Epithelial cell of proximal tubule (primary cell): ENCODE measurements at regions not wholly inside any gene's neighbourhood (a gene's known extent, or its start where the extent isn't known, plus 50 kb on each side); places are given as distances from the start of the nearest gene placed in this dataset.

Experiments
- DNase-seq: peaks from one replicate; pipeline ENCODE4 v3.0.0-alpha.2; 2011; ENCODE audit warnings: low read depth
- H3K4me3 ChIP-seq: 2 replicates; pipeline ENCODE4 v1.5.1; 2011; ENCODE audit warnings: low read depth, mild to moderate bottlenecking, low read length
- TF ChIP-seq, protein P1 (sequence below): conservative IDR thresholded peaks from 2 replicates; pipeline ENCODE4 v1.5.1; 2012; ENCODE audit warnings: low read depth, mild to moderate bottlenecking, low read length

DNA sequence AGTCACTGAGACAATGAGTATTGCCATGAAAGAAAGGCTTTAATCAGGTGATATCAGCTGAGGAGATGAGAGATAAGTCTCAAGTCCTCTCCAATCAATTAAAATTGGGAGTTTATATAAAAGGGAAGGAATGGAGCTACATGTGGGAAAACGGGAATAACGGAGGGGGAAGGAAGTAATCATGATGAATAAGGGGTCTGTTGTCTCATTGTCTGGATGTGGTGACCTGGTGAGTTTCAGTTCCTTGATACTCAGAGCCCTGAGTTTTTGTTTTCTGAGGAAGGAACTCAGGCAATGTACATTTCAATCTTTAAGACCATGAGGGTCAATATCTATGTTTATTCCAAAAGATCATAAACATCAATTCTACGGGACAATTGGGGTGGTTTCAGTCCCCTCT lies 198.8 kb downstream of the KITLG start:
- no peak for DNase-seq
- TF ChIP-seq, protein P1, sequence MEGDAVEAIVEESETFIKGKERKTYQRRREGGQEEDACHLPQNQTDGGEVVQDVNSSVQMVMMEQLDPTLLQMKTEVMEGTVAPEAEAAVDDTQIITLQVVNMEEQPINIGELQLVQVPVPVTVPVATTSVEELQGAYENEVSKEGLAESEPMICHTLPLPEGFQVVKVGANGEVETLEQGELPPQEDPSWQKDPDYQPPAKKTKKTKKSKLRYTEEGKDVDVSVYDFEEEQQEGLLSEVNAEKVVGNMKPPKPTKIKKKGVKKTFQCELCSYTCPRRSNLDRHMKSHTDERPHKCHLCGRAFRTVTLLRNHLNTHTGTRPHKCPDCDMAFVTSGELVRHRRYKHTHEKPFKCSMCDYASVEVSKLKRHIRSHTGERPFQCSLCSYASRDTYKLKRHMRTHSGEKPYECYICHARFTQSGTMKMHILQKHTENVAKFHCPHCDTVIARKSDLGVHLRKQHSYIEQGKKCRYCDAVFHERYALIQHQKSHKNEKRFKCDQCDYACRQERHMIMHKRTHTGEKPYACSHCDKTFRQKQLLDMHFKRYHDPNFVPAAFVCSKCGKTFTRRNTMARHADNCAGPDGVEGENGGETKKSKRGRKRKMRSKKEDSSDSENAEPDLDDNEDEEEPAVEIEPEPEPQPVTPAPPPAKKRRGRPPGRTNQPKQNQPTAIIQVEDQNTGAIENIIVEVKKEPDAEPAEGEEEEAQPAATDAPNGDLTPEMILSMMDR, result no peak
- no peak overlapping the region for H3K4me3 ChIP-seq

DNA sequence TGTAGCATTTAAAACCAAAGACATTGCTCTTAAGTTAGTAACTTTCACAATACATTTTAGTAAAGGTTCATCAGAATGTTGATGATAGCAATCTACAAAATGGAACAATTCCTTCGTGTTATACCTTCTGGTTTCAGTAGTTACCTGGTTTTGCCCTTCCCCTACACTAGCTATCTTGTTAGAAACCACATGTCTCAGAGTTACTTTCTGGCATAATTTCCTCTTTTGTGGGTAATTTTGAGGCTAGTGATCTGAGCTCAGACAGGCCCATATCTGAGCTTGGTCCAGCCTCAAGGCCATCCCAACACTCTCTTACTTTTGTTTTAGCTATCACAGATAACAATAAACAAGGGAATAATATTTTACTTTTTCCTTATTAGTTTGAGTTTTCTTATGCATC lies 196.9 kb downstream of the KITLG start:
- no peak for DNase-seq
- no peak overlapping the region for H3K4me3 ChIP-seq
- TF ChIP-seq, protein P1, result no peak

DNA sequence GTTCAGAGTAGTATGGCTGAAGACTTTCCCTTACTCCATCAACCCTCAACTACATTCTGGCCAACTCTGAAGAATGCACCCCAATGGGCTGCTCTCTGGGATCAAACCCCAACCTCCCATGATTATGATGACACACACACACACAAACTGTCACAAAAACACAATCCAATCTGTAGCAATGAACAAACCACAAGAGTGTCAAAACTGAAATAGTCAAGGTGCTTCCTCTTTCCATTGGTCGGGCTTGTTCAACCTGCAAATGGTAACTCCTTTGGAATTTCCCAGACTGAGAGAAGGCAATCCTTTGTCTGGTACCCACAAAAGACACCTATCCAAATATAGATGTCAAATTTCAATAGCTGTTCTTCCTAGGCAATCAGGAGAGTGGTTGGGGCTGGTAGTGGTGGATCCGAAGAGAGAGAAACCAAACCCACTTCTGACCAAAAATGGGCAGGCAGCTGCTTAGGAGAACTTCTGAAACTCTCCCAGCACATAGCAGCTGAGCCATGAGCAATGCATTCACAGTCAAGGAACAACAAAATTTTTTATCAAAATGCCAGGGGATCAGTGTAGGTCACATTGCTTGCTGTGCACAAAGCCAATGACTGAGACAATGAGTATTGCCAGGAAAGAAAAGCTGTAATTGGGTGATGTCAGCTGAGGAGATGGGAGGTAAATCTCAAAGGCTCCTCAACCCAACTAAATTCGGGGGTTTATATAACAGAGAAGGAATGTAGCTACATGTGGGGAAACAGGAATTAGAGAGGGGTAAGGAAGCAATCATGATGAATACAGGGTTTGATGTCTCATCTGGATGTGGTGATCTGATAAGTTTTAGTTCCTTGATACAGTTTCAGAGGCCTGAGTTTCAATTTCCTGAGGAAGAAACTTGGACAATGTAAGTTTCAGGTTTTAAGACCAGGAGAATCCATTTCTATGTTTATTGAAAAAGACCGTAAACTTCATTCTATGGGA lies 191.4 kb downstream of the KITLG start:
- TF ChIP-seq, protein P1, result no peak
- no peak overlapping the region for H3K4me3 ChIP-seq
- no peak for DNase-seq

DNA sequence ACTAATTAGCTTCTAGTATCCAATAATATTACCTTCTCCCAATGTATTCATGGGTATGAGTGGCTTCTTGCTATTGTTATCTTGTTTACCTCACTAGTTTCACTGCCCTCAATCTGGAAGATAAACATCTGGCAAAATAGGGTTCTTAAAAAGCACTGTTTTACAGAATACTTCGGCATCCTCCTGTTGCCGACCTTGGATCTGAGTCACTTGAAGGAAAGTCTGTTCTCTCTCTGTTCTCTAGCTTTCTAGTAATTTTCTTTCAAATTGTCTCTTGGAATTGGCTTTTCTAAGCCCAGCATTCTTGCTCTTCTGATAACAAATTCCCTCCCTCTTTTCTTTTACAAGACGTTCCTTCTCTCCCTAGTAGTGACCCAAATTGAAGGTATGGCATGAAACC lies 189.5 kb downstream of the KITLG start:
- TF ChIP-seq, protein P1, result no peak
- H3K4me3 ChIP-seq, result no peak overlapping the region

DNA sequence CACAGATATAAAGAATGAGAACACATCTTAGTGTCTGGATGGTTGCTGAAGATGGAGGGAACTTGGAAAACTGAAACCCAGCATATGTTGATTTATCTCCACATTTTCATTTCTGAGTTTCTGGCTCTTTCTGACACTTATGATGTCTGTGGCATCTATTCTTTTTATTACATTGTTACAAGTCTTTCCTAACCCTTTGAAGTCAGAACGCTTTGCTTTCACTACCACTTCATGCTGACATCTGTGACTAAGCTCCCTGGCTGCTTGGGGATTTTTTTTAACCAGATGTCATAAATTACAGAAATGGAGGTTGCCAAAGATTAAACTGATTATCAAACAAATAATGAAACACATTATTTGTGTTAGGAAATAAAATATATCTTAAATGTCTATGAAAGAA lies 188.7 kb downstream of the KITLG start:
- no peak overlapping the region for H3K4me3 ChIP-seq
- DNase-seq, result peak; percentile 49
- TF ChIP-seq, protein P1, result no peak

More for the DNA sequence above, 189.5 kb downstream of the KITLG start:
- no peak for DNase-seq

DNA sequence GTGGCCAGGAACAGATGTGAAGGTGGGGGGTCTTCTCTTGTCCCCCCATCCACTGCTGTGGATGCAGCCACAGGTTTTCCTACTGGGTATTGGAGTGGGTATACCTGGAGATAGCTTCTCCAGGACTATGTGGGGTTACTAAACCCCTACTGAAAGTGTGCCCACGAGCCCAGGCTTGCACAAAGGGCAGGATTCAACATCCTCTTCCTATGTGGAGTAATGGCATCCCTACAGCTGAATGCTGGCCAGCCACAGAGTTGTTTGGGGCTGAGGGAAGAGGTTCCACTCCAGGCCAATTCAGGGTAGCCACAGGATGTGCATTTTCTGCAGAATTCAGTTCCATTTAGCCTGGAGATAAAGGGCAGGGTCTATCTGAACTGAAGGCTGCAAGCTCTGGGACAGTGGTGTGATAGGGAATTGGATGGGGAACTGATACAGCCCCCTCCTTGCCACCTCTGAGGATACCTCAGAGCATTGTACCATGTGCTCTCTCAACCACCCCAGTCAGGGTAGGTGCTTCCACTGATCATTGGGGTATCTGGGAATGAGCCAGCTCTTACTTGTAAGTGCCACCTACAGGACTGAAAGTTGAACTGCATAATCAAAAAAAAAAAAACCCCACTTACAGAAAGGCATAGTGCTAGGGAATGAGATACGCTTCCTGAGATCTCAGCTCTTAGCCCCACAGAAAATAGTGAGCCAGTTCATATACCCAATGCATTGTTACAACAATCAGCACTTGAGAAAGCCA lies 187.1 kb downstream of the KITLG start:
- DNase-seq, result no peak

More for the DNA sequence above, 187.1 kb downstream of the KITLG start:
- no peak overlapping the region for H3K4me3 ChIP-seq
- TF ChIP-seq, protein P1, result peak; percentile 64
